AG20443 (cell line): ENCODE measurements at regions not wholly inside any gene's neighbourhood (a gene's known extent, or its start where the extent isn't known, plus 50 kb on each side); places are given as distances from the start of the nearest gene placed in this dataset.
A peak's percentile ranks its signal among the peaks of the same experiment; 100 is the strongest.
"Not testable (repeated sequence)": the region's sequence is repeated elsewhere in the genome, so short reads cannot be mapped to it uniquely, and the experiment has no call there.

Source experiments
- DNase-seq: peaks from one replicate; pipeline ENCODE4 v3.0.0; 2012; ENCODE audit warnings: low spot score, mixed read lengths

DNA sequence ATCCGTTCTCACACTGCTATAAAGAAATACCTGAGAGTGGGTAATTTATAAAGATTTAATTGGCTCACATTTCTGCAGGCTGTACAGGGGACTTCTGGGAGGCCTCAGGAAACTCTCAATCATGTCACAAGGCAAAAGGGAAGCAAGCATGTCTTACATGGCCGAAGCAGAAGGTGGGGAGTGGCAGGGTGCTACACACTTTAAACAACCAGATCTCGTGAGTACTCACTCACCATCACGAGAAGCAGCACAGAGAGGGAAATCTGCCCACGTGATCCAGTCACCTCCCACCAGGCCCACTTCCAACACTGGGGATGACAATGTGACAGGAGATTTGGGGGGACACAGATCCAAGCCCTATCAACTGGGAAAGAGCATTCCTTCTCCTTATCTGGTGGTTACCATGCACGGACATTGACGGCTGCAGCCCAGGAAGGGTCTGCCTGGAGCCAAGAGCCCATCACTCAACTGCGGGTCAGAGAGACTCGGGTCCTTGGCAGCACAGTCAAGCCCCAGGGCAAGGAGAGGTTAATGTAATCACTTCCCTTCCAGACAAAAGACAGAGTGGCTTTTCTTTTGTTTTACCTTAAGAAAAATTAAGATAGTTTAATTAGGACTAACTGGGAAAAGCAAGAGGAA is 112.3 kb upstream of the CST7 start:
- no peak for DNase-seq

DNA sequence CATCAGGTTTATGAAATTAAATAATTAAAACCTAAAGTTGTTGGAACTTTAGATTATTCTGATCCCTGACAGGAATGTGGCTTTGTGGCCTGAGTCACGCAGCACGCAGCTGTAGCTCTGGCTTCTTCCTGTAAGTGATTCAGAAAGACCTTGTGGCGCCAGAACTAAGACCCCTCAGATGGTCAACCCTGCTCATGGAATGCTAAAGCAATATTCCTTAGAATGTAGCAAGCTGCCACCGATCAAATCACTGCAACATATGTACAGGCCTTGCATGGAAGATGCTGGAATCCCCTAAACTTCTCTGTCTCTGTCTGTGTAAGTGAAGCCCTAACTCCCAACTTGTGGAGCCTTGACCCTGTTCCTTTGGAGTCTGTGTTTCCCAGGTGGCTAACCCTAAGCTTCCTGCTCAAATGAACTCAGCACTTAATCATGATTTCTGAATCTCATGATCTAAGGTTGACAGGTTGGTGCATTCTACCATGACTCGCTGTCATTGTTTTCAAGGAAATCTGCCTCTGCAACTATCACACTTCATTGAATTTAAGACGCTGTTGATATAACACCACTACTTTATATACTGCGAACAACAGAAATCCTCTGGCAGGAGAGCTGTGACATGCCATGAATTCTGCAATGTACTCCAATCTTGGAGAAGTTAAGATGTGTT is 111.2 kb upstream of the CST7 start:
- DNase-seq: no peak

DNA sequence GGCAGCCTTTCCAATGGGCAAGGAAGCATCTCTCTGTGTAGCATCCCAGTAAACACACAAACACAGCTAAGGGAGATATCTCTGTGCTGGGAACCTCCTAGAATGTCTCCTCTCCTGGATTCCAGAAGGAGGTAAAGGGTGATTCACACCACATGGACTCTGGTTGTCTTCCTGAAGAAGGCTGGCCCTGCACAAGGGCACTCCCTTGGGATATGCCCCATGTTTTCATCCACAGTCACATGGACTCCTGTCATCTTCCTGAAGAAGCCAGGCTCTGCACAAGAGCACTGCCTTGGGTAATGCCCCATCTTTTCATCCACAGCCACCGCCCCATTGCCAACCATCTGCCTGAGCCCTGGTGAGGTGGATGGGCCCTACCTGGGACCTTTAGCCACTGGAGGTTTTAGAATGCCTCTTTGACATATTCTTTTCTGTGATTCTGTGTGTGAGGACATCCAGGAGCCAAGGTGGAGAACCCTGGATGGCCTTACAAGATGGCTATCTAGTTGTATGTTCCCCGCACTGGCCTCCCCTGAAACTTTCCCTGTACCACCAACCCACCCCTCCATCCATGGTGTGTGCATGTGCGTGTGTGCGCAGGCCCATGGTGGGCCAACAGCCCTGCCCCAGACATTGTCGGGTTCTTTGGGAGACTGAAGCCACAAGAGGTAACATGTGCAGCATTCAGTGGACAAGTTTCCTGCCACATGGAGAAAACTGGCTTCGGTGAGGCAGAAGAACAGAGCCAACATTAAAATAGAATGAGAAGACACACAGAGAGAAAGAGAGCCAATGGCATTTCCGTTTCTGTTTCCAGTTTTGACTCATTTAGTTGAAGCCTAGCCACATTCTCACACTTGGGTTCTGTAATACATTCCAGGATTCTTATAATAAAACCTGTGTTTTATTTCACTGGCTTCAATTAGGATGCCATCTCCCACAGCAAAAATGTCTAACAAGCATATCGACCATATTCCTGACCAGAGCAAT is 110.2 kb upstream of the CST7 start:
- DNase-seq: peak; percentile 72

DNA sequence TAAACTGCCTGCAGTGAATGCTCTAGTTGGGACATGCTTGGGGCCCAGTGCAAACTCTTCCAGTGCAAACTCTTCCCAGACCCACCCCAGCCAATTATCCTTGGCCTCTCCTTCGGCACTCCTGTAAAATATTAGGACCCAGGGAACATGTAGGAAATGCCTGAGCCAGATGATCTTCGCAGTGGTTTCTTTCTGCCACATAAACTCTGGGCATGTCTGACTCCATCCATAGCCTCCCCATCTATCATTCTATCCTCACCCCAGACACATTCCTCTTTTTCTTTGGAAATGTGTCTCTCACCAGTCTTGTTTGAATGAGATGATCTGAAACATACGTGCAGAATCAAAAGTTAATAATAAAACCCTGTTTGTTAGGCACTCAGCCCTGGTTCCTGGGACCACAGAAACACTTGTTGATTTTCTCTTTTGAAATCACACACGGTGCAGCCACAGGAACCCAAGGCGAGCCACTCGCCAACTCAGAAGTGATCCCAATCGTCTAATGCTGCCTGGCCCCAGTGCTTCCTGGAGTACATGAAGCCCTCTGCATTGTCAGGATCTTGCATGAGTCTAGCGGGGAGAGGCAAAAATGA is 108.9 kb upstream of the CST7 start:
- no peak for DNase-seq

DNA sequence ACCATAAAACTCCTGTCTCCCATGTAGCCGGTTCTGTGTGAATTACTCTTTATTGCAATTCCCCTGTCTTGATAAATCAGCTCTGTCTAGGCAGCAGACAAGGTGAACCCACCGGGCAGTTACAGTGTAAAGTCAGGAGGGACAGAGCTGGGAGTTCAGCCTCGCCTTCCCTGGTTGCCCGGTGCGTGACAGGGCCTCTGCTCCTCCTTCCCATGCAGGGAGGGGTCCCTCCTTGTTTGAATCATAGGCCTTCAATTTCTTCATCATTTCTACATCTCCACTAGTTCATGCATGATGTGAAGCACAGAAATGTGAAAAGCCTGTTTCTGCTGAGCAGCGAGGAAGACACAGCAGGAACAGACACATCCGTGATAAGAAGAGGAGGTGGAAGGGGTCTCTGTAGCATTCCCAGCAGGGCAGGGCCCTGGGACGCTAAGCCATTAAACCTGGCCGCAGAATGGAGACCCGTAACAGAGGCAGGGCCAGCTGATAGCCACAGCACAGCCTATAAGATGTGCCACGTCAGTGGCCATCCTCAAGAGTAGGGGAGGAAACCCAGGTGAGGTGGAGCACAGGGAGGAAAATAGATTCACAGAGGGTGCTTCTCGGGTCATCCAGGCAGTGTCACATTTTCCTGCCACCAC is 106.7 kb upstream of the CST7 start:
- no peak for DNase-seq

DNA sequence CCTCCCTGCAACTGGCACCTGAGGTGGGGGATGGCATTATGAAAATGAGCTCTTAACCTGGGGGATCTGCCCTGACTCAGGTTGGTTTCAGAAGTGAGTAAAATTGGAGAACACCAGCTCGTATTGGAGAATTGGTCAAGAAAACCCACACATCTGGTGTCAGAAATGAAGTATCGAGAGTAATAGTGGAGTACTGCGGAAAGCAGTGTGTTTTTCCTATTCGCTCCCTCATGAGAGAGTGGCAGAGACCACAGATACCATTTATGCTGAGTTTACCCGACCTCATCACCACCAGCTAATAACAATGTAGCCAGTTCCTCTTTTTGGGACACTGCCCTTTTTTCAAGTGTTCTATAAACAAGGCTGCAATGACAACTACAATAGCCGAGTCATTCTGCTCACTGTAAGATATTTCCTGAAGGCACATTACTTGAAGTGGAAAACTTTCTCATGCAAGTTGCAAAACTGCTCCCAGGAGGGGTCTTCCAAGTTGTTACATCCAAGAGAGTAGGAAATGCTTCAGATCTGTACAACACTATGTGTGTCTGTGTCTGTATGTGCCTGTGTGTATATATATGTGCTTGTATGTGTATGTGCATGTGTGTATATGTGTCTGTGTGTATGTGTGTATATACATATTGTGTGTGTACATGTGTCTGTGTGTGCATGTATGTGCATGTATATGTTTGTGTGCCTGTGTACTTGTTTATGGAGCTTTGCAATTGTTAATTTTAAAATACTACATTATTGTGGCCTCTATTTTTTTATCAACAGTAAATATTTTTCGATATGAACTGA is 106.0 kb upstream of the CST7 start:
- DNase-seq: no peak

DNA sequence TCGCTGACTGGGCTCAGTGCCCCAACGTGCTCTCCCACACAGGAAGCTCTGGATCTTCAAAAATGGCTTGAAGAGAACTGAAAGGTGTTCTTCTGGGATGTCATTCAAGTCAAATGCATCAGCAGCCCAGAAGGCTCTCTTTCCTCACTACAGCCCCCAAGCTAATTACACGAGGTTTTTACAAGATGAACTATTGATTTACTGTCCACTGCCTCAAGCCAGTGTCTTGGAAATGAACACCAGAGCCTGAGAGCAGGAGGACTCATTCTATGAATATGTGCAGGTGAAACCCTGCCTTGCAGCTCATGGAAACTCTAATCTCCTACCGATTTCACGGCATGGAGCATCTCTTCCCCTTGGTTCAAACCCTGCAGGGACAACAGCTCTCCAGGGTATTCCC is 98.9 kb upstream of the CST7 start:
- DNase-seq: no peak

DNA sequence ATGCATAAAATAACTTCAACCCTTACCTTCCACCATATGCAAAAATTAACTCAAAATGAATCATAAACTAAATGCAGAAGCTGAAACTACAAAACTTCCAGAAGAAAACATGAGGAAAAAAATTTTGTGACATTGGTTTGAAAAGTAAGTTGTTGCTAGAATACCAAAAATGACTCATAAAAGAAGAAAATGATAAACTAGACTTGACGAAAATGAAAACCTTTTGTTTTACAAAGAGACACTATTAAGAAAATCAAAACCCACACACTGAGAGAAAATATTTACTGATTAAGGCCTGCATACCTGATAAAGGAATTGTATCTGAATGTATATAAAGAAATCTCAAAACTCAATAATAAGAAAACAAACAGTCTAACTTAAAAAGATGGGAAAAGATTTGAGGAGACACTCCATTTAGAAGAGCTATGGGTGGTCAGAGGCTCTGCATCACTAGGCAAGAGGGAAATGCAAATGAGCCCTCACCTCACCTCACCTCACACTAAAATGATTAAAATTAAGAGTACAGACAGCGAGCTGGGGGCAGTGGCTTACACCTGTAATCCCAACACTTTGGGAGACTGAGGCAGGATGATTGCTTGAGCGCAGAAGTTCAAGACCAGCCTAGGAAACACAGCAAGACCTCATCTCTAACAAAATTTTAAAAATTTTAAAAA is 97.6 kb upstream of the CST7 start:
- DNase-seq: no peak

DNA sequence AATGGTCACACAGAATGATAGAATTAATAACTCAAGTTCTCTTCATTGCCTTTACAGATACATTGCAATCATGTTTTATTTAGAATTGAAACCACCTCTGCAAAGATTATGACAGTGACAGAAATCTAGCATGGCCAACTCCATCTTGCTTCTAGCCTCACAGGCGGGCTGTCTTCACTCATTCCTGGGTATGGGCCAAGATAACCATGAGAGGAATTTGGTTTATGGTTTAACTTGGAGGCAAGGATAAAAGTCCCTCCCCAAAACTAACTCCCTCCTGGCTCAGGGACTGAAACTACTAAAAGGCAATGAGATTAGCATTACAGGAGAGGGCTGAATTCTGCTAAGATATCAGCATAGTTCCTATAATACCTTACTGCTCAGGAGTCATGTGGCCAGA is 95.2 kb upstream of the CST7 start:
- DNase-seq: no peak

DNA sequence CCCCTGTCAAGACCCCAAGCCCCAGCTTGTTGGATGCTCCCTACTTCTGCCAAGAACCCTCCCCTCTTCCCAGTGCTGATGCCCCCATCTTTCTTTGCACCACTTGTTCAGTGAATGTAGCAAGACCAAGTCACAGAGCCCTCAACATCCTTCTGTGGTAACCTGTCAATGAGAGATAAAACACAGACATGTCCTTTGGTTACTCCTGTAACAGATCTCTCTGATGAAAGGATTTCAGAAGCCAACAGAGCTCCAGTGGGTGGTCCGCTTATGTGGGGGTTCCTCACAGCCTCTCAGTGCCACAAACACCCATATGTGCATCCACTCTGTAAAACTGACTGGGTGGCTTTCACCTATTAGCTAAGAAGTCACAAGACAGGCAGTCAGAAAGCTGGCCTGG is 93.2 kb upstream of the CST7 start:
- DNase-seq: no peak

DNA sequence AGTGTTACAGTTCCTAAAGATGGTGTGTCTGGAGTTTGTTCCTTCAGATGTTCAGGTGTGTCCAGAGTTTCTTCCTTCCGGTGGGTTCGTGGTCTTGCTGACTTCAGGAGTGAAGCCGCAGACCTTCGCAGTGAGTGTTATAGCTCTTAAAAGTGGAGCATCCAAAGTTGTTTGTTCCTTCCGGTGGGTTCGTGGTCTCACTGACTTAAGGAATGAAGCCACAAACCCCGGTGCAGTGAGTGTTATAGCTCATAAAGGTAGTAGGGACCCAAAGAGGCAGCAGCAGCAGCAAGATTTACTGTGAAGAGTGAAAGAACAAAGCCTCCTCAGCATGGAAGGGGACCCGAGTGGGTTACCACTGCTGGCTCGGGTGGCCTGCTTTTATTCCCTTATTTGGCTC is 90.6 kb upstream of the CST7 start:
- not testable (repeated sequence) for DNase-seq

DNA sequence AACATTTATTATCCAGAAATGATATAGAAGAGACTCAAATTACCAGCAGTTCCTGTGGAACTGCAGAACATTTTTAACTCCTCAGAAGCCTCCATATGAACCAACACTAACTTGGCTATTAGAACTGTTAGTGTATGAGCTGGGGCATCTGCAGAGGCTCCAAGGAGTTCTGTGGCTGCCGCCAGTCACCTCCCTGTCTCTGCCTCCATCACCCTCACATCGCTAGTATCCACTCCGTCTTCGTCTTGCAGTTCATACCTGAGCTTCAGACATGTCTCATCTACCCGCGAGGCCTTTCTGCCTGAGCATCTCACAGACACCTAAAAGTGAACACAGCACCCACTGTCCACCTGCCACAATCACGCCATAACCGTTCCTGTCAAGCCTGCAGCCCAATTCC is 89.5 kb upstream of the CST7 start:
- DNase-seq: no peak

DNA sequence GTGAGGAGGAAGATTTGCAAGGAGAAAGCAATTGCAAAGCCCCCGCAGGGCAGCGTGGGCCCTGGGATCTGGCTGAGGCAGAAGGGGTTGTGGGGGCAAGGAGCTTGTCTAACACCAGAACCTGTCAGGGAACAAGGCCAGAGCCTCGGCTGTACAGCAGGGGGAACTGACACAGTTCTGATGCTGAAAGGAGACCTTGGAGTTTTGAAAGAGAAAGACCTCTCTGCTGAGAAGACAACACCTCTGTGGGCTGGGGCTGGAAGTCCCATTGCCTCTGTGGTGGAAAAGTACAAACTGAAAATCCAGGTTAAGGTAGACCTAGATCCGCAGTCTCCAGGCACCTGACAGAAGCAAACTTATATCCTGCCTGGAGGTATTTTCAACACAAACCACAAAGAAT is 86.9 kb upstream of the CST7 start:
- DNase-seq: no peak

DNA sequence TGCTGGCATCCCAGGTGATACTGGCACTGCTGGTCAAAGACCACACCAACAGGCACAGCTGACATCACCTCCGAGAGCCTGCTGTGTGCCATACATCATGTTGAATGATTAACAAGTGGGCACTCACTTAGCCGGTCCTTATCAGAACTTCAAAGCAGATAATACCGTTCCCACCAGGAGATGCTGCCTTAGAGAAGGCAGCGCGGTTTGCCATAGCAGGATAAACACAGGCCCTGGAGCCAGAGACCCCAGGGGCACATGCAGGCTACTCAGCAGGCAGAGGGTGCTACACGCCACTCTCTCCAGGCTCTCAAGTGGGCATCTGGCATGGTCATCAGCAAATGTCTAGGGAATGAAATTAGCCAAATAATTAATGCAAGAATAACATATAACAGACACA is 86.5 kb upstream of the CST7 start:
- DNase-seq: no peak

DNA sequence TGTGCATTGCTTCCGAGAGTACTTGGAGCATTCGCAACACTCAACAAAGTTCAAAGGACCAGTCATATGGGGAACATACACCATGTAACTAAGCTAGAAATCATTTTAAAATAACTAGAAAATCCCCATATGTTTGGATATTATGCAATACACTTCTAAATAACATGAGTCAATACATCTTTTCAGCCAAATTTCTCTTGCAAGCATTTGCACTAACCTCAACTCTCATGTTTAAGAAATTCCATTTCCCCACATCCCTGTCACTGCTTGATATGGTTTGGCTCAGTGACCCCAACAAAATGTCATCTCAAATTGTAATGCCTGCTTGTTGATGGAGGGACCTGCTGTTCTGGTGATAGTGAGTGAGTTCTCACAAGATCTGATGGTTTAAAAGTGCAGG is 85.7 kb upstream of the CST7 start:
- DNase-seq: peak; percentile 42

DNA sequence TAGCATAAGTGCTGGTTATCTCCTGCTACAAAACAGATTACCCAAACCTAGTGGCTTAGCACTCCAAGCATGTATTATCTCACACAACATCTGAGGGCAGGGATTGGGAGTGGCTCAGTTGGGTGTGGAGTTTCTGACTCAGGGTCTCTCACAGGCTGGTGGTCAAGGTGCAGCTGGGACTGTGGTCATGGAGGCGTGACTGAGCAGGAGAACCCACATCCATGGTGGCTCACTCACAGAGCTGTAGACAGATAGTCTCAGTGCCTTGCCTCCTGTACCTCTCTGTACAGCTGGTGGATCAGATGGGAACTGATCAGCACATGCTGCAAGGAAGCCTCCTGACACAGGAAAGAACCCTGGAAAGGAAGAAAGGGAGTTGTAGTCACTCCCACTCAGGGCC is 83.1 kb upstream of the CST7 start:
- DNase-seq: no peak

DNA sequence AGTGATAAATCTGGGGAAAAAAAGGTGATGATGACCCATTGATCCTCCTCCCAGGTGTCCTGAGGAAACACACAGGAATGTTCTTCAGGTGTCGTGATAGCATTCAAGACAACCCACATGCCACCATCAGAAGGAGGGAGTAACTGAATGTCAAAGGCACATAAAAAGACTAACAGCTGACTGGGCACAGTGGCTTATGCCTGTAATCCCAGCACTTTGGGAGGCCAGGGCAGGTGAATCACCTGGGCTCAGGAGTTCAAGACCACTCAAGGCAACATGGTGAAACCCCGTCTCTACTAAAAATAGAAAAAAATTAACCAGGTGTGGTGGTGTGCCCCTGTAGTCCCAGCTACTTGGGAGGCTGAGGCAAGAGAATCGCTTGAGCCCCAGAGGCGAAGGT is 82.3 kb upstream of the CST7 start:
- DNase-seq: no peak

DNA sequence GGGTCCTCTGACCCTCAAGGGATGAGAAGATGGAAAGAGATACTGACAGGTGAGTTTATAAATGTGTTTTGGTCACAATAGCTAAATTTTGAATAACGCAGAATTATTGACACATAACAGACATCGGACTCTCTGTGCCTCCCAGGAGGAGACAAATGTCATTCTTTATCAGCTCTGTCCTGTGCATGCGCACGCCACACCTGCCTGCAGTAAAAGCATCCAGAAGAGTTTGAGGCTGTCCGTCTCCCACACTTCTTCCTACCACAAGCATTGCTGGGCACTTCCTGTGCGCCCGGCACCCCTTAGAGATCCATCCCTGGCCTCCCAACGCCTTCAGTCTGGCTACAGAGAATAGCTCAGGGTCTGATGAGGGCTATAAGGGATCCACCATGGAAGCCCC is 81.5 kb upstream of the CST7 start:
- DNase-seq: no peak

DNA sequence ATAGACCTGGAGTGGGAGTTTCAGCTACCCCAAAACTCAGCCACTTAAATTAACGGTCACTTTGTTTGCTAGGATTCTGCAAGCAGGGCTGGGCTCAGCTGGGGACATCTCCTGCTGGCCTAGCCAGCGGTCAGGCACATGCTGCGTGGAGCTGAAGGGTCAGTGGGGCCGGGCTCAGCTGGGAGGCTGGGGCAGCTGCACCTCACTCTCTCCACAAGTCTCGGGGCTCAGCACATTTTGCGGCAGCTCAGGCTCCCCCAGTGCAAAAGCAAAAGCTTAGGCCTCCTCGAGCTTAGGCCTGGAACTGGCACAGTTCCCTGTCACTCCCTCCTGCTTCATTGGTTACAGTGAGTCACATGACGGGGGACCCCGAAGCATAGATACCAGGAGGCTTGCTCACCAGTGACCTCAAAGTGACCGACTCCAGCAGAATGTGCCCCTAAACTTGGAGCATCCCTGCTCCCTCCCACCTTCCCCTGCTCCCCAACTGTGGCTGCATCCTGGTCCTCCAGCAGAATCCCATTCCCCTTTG is 80.6 kb upstream of the CST7 start:
- DNase-seq: no peak

DNA sequence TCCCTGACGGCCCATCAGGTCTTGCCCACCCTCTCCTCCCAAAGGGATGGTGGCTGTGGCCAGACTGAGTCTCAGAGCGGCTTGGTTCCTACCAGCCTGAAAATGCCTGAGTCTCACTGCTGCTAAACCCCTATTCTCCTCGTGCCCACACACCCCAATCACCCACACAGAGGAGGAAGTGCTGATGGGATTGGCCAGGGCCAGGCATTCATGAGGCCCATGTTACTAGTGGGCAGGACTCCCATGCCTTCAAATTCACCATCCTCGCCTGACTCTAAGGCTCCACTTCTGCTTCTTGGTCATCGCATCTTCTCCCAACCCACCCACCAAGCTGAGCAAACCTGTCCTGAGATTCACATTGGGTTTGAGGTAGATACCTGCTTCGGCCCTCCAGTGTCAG is 80.1 kb upstream of the CST7 start:
- no peak for DNase-seq
